Activated naive CD8-positive, alpha-beta T cell treated with anti-CD3 and anti-CD28 coated beads, Interleukin-2, amount 50 U/mL, for 16 hours (primary cell): ENCODE measurements at regions not wholly inside any gene's neighbourhood (a gene's known extent, or its start where the extent isn't known, plus 50 kb on each side); places are given as distances from the start of the nearest gene placed in this dataset.

Source experiments
- DNase-seq: peaks from one replicate; pipeline ENCODE4 v3.0.0-alpha.2; 2020; ENCODE audit warnings: low read depth, low spot score

DNA sequence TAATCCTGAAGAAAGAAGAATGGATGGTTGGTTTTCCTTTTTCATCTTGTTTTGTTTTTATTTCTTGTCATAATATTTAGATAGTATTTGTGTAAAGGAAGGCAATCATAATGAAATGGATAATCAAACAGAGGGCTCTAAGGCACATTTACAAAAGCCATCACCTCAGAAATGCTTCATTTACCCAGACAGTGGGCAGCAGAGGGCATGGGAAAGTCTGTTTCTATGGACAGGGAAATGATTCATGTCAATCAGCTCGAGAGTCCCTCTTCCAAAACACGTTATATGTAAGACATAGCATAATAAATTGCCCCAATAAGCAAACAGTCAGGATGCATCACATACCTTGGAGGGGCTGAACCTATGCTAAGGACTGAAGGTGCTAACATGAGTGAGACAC is 426.1 kb downstream of the PLPP3 start:
- DNase-seq = no peak

DNA sequence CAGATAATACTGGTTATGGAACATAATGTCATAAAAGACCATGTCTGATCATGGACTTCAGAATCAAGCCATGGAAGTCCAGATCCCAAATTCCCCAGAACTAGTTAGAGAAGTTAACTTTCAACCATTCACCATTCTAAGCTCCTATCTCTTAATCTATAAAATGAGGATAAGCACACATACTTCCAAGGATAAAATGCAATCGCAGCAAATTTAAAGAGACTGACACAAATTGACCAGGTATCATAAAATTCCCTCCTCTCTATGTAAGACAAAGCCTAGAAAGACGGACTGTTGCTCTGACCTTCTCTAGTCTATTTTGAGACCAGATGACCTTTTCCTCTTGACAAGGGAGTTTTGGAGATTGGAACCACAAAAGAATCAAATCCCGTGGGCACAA is 426.7 kb downstream of the PLPP3 start:
- no peak for DNase-seq

DNA sequence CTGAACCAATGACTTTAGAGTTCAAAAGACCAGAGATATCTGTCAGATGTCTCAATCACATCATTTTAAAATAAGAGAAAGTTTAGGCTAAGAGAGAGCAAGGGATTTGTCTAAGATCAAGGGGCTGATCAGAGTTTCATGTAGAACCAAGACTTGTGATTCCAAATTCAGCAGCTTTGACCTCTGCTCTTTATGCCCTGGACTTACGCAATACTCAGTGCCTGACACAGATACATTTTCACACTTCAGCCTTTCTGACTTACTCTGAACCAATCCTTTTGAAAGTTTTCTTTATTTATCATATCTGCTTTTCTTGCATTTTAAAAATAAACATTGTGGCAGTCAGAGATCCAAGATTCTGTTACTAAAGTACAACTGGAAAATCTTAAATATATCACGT is 428.0 kb downstream of the PLPP3 start:
- no peak for DNase-seq

- no peak for DNase-seq
Observed at GRCh38 chr1:56150441-56151215, 428.7 kb downstream of the PLPP3 start.

DNA sequence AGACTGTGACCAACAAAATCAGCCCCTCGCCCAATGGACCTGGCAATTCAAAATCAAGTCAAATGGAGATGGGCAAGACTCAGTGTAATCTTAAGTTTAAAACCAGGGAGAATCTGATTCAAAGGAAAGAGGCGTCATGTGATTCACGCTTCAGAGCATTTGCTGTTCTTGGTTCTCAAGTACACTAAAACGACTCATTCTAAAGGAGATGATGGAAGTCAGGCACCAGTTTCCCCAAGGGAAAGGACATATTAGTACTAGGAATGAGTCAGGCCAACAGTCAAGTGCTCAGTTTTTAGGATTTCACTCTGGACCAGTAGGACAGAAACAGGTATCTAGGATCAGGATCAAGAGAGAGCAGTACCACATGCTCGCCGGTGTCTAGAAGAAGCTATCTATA is 429.6 kb downstream of the PLPP3 start:
- DNase-seq = no peak

DNA sequence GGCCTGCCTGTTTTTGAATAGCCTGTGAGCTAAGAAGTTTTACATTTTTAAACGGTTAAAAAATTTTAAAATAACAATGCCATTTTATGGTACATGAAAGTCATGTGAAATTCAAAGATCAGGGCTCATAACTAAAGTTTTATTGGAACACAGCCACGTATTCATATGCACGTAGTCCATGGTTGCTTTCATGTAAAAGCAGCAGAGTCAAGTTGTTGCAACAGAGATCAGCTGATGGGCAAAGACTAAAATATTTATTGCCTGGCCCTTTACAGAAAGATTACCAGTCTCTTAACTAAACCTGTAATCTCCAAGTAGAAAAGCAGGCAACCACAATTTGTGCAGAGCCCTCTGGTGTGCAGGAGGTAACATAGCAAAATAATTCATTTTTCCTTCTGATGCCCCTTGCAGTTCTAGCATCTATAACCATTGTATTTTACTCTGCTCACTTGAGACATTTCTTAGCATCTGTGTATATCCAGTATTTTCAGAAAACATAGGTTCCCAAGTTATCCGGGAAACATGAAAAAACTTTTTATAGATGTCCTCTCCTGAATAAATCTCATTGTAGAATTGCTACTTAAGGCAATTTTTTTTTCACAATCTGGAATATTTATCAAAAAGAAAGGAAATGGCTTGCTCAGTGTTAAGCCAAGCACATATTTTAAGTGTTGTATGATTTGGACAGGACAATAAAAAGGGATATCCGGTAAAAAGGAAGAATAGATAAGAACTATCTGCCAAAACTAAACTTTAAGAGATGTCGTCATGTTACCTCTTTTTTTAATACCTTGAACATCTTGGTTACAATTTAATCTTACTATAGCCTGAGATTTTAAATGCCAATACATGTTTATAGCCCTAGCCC is 430.8 kb downstream of the PLPP3 start:
- no peak for DNase-seq

DNA sequence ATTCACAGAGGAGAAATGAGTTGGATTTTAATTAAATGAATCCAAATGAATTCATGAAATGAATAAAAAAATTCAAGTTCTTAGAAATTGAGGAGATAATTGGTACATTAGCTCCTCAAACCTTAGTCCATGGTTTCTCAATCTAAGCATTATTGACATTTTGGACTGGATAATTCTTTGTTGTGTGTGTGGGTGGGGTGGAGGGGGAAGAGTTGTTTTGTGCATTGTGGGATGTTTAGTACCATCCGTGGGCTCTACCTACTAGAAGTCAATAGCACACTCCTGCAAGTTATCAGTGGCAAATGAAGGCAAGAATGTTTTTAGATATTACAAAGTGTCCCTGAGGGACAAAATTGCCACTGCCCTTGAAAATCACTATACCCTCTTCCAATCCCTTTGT is 431.9 kb downstream of the PLPP3 start:
- no peak for DNase-seq

- no peak for DNase-seq
Observed at GRCh38 chr1:56147034-56147433, 432.3 kb downstream of the PLPP3 start.

DNA sequence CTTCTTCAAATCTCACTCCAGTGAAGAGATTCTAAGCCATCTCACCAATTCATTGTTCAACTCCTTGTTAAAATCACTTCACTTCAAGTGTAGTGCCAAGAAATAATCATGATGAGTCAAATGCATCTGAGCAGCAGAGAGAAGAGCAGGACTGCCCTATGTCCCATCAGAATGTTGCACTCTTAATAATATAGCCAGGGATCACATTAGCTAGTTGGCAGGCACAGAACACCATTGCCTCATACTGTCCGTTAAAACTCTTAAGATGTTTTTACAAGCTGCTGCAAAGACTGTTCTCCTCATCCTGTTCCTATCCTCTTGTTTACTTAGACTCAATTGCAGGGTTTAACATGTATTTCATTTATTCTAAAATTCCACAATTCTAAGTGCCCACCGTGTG is 432.9 kb downstream of the PLPP3 start:
- DNase-seq = no peak

DNA sequence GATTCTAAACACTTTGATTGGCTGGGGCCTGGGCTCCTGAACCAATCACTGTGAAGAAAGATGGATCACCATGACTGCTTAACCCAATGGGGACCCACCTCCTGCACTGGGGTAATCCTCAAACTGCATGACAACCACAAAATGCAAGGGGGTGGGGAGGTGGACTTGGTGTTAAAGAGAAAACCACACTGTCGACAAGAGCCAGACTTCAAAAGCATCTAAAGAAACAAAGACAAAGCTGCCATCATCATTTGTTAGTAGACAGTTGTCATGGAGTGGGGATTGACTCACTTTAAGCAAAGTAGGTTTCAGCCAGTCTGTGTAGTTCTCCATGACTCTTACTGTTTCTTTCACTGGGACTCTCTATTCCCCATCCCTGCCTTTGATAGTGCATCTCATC is 433.8 kb downstream of the PLPP3 start:
- DNase-seq = no peak

- no peak for DNase-seq
Observed at GRCh38 chr1:56142301-56142700, 437.1 kb downstream of the PLPP3 start.

DNA sequence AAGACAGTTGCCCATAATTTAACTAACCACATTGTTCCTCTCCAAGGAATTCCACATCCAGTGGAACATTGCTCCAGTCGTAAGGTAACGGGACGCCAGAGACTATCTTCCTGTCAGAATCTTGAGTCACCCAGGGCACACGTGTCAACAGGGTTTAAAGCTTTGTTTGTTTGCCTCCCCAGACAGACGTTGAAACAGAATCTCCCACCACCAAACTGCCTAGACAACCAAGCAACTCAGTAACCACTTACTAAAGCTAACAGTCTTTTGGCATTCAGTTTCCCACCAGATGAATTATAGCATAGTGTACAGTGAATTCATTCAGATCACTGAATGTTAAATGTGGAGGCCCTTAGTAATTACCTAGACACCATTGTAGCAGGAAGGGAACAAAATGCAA is 439.5 kb downstream of the PLPP3 start:
- DNase-seq = no peak

- no peak for DNase-seq
Observed at GRCh38 chr1:56137521-56138505, 441.6 kb downstream of the PLPP3 start.

DNA sequence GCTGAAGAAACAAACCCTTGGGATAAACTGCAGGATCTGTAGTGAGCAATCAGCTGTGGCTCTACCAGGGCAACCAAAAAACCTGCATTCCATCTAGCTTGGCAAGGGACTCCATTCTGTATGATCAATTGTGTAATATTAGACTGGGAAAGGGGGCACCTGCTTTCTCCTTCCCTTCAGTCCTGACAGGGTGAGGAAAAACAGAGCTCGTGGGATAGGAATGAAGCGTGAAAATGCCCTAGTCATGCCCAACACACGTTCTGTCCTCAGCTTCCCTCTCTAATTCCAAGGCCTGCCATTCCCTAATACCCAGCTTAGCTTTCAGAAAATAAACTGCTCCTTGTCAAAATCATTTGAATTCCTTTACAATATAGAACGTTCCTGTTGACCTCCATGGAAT is 442.3 kb downstream of the PLPP3 start:
- no peak for DNase-seq

- DNase-seq = no peak
Observed at GRCh38 chr1:56135864-56136147, 443.6 kb downstream of the PLPP3 start.

GRCh38 chr1:56135069-56135863 is 444.1 kb downstream of the PLPP3 start:
- no peak for DNase-seq

DNA sequence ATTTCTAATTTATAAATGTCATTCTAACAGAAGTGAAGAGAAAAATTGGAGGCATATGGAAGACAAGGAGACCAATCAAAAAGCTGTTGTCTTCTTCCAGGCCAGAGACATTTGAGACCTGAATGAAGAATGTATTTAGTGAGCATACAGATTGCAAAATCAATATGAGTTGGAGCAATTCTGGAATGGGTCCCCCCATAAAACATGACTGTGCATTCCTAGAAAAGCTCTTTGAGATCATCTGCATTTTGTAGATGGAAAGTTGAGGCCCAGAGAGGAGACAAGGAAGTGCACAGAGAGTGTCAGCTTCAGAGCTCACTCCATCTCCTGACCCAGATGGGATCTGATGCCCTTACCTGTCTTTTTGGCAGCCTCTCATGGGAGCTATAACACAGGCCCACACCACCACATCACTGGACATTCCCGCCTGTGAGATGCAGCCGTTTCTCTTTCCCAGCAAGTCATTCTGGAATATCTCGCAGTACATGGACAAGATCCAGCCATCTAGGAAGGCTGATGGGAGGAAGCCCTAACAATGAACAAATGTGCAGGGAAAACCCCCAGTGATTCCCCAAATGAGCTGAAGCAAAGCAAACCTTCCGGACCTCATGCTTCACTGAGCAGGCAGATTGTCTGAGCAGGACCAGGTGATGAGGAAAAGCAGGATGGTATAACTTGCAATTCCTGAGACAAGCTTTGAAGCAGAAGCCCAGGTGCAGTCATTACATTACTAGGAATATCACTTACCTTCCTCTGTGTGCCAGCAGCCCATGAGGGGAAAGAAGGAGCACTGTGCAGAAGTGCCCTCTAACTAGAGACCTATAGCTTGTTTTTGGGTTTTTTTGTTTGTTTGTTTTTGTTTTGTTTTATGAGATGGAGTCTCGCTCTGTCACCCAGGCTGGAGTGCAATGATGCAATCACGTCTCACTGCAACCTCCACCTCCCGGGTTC is 445.6 kb downstream of the PLPP3 start:
- DNase-seq = no peak

GRCh38 chr1:56132520-56132919 is 446.8 kb downstream of the PLPP3 start:
- DNase-seq = no peak

GRCh38 chr1:56129837-56130236 is 449.5 kb downstream of the PLPP3 start:
- no peak for DNase-seq

DNA sequence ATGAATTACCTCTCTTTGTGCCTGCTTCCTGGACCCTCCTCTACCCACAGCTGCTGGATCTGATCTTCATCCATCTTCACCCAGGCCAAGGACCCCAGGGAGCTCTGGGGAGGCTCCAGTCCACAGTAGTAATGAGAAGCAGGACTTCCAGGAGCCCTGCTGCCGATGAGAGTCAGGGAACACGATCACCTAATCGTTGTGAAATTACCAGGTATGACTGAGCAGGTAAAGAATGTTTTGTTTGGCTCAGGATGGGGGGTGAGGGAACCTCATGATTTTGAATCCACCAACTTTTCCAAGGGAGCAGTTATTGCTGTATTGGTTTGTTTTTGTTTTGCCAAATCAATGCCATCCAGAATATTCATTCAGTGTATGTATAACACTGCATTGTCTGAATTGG is 454.0 kb downstream of the PLPP3 start:
- no peak for DNase-seq
